NCI-H2171 (cell line): ENCODE measurements at regions not wholly inside any gene's neighbourhood (a gene's known extent, or its start where the extent isn't known, plus 50 kb on each side); places are given as distances from the start of the nearest gene placed in this dataset.

Experiments used
- DNase-seq: peaks from one replicate; lab custom pipeline; 2025; lab: John Stamatoyannopoulos, UW

- no peak for DNase-seq
These were observed 1189.4 kb upstream of the NUDT12 start for GRCh38 chr5:104751969-104752368.

GRCh38 chr5:104739905-104740304 is 1177.3 kb upstream of the NUDT12 start:
- DNase-seq = no peak

DNA sequence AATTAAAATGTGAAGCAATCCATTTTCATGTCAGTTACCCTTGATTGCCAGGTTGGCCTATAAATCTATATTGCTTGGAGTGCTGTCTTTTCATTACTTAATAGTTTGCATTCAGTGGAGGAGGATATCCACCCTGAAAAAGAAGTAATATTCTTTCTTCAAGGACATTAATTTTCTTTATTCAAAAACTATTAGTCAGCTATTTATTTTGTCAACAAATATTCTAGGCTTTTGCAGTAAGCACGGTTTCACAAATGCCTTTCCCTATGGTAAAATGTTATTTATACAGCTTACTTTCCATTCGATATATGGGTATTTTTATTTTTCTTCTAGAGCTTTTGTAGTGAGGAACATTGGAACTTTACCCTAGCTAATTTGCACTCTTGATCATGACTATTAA is 1176.9 kb upstream of the NUDT12 start:
- no peak for DNase-seq

GRCh38 chr5:104736073-104736472 is 1173.5 kb upstream of the NUDT12 start:
- DNase-seq = no peak

GRCh38 chr5:104734046-104734445 is 1171.5 kb upstream of the NUDT12 start:
- no peak for DNase-seq

- no peak for DNase-seq
These were observed 1170.6 kb upstream of the NUDT12 start for GRCh38 chr5:104733063-104733669.

DNA sequence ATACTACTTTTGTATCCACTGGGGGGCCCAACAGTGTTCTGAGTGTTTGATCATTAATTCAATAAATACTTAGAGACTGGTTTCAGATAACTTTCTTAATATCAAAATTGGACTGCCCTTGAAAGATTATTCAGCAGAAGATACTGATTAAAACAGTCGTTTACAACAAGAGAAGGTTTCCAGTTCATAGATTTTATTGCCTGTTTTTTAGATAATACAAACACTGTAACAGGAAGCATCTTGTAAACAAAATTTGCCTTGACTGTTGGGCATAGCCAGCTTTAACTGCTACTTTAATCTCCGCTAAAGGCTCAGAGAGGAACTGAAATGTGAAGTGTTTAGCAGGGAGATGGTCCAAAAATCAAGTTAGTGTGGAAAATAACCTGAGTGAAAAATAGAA is 1168.7 kb upstream of the NUDT12 start:
- no peak for DNase-seq

- no peak for DNase-seq
These were observed 1145.4 kb upstream of the NUDT12 start for GRCh38 chr5:104708027-104708426.

GRCh38 chr5:104706600-104706999 is 1144.0 kb upstream of the NUDT12 start:
- no peak for DNase-seq

DNA sequence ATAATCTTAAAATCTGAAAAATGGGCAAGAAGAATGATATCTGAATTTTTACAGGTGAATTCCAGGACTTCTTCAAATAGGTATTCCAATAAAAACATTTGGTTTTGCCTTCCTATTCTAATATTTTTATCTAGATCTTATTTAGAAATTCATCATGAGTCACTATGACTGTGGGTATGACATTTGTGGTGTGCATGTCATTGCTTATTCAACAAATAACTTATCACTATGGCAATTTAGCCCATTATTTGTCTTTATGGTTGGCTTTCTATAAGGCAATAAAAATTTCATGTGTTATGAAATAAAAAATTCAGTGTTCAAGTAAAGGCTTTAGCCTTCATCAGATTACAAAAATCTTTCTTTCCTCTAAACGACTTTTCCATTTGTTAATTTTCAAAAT is 1139.6 kb upstream of the NUDT12 start:
- no peak for DNase-seq

DNA sequence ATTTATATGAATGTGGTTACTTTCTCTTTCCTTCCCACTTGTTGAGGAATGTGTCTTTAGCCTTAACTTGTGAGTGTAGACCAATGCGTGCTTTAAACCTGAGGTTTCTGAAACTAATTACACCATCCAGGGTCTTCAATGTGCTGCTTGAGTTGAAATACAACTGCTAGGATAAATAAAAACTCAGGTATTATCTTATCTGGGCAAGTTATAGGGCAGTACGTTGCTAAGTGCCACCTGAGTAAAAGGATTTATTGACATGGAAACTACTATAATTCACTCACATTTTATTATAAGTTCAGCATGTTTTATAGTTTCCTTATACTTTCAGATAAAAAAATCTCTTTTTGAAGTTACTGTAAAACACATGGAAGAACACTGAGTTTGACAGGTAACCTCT is 1136.8 kb upstream of the NUDT12 start:
- DNase-seq = no peak

GRCh38 chr5:104661256-104661655 is 1098.7 kb upstream of the NUDT12 start:
- DNase-seq = no peak

DNA sequence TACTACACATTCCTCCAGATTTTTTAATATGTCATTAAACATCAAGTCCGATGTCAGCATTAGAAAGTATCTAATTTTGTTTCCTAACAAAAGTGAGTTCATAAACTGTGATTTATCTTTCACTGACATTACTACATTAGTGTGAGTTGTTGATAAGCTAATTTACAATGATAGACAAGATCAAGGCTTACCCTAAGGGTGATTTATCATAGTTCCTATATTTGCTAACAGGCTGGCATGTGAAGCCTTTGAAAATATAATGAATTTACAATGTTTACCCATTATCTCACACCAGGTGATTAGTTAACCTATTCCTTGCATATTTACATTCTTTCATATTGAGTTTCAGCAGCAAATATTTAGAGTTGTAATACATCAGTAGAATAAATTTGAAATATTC is 1096.9 kb upstream of the NUDT12 start:
- DNase-seq = no peak

DNA sequence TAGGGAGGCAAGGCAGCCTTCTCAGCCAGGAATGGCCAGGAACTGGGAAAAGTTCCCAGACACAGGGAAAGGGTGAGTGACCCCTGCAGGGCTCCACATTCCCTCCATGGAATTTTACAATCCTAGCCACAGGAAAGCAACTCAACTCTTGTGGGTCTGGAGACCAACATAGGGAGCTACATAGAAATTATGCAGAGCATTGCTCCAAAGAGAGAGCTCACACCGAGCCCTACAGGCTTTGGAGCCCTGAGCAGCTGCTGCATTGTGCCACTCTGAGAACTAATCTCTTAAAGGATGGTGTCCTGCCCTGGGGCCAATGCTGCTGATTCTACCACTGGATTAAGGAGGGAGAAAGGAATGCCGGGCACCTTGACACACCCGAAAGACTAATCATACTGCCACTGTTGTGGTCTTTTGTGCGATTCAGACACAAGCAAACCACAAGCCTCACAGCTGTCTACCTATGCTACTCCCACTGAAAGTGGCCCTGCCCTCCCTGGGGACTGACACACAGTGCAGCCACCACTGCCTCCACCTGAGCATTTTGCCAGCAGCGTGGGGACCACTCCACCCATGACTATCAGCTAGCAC is 1089.8 kb upstream of the NUDT12 start:
- DNase-seq = no peak

GRCh38 chr5:104650313-104651055 is 1087.9 kb upstream of the NUDT12 start:
- no peak for DNase-seq

GRCh38 chr5:104646416-104646815 is 1083.8 kb upstream of the NUDT12 start:
- no peak for DNase-seq

- DNase-seq = no peak
These were observed 1080.7 kb upstream of the NUDT12 start for GRCh38 chr5:104643320-104643719.

GRCh38 chr5:104635227-104635626 is 1072.6 kb upstream of the NUDT12 start:
- no peak for DNase-seq

DNA sequence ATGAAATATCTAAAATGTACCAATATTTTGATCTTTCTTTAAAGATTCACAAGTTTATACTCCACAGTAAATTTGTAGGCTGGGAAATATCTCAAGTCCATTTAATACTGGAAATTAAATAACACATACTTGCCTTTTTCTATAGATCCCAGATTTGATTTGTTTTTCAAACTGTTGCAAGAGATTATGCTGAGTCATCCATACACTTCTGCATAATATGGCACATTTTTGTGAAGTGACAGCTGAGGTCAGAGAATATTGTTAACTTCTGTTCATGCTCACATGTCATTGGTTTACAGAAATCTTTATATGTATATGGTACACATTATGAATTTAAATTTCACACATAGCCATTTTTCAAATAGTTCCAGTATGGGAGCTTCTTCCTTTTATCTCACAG is 1066.3 kb upstream of the NUDT12 start:
- DNase-seq = no peak

- DNase-seq = no peak
These were observed 1063.5 kb upstream of the NUDT12 start for GRCh38 chr5:104626122-104626521.

- no peak for DNase-seq
These were observed 1049.4 kb upstream of the NUDT12 start for GRCh38 chr5:104612005-104612404.

- no peak for DNase-seq
These were observed 1048.7 kb upstream of the NUDT12 start for GRCh38 chr5:104611135-104611767.

- DNase-seq = no peak
These were observed 1043.8 kb upstream of the NUDT12 start for GRCh38 chr5:104606258-104606829.
